ENCODE measurements at regions not wholly inside any gene's neighbourhood (a gene's known extent, or its start where the extent isn't known, plus 50 kb on each side); places are given as distances from the start of the nearest gene placed in this dataset.

DNA sequence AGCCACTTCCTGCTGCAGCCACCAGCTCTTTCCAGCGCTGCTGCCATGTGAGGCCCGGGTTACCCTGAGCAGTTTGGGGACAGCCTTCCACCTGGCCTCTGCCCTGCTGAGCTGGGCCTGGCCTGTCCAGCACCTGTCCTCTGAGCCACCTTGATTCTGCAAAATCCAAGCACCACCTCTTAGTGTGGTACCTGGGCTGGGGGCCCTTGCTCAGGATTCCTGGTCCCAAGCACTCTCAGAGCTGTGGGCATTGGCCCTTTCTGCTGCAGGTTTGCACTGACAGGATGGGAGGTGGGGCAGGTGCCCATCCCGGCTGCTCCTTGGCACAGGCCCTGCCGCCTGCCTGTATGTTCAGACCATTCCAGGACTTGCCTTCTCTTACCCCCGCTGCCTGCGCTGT is 309.2 kb upstream of the IRX4 start:
- H3K27ac ChIP-seq (ENCODE audit: low read length) = no peak overlapping the region
- H3K27me3 ChIP-seq (ENCODE audit: low read depth, low read length) = no peaks in the 10 kb centered on the region
- no peak for TF ChIP-seq EZH2phosphoT487 (IDR thresholded peaks at IDR 0.05; ENCODE audit: low read depth)
- TF ChIP-seq, protein P1, sequence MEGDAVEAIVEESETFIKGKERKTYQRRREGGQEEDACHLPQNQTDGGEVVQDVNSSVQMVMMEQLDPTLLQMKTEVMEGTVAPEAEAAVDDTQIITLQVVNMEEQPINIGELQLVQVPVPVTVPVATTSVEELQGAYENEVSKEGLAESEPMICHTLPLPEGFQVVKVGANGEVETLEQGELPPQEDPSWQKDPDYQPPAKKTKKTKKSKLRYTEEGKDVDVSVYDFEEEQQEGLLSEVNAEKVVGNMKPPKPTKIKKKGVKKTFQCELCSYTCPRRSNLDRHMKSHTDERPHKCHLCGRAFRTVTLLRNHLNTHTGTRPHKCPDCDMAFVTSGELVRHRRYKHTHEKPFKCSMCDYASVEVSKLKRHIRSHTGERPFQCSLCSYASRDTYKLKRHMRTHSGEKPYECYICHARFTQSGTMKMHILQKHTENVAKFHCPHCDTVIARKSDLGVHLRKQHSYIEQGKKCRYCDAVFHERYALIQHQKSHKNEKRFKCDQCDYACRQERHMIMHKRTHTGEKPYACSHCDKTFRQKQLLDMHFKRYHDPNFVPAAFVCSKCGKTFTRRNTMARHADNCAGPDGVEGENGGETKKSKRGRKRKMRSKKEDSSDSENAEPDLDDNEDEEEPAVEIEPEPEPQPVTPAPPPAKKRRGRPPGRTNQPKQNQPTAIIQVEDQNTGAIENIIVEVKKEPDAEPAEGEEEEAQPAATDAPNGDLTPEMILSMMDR (IDR thresholded peaks at IDR 0.05; ENCODE audit: low read depth, low read length) = no peak
- no peak overlapping the region for H3K4me3 ChIP-seq (ENCODE audit: low read length)
- no peaks in the 10 kb centered on the region for H3K79me2 ChIP-seq (ENCODE audit: low read length)
- H3K9ac ChIP-seq (ENCODE audit: low read length) = no peak overlapping the region
- no peaks in the 10 kb centered on the region for H4K20me1 ChIP-seq (ENCODE audit: insufficient read depth, low read length)
- no peak overlapping the region for H2AFZ ChIP-seq (ENCODE audit: low read depth, low read length)
- no peaks in the 10 kb centered on the region for H3K4me1 ChIP-seq (ENCODE audit: low read length)
- no peaks in the 10 kb centered on the region for H3K9me3 ChIP-seq (ENCODE audit: insufficient read depth, low read length)
- H3K36me3 ChIP-seq (replicated peaks; ENCODE audit: low read depth, low read length) = no peaks in the 10 kb centered on the region
- no peak overlapping the region for H3K4me2 ChIP-seq (ENCODE audit: low read length)

GRCh38 chr5:2190549-2190948 is 307.8 kb upstream of the IRX4 start:
- TF ChIP-seq, protein P1 (IDR thresholded peaks at IDR 0.05; ENCODE audit: low read depth, low read length) = no peak
- TF ChIP-seq EZH2phosphoT487 (IDR thresholded peaks at IDR 0.05; ENCODE audit: low read depth) = no peak

DNA sequence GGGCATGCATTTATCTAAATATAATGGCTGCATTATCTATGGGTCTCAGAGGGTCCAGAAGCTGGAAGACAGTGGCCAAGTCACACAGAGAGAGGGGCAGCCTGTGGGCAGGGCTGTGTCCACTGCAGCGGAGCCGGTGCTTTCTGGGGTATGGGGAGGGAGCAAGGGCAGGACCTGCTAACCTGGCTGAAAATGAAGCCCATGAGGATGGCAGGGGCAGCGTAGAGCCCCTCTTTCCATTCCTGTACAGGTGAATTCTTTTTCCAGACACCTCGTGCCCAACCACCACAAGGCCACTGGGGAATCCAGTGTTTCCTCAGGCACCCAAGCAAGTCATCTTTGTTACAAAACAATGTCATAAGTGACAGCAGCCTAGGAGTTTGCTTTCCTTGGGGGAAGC is 305.9 kb upstream of the IRX4 start:
- H4K20me1 ChIP-seq (ENCODE audit: insufficient read depth, low read length) = no peaks in the 10 kb centered on the region

More at GRCh38 chr5:2190549-2190948, 307.8 kb upstream of the IRX4 start:
- Histone ChIP-seq H3K4me2 (ENCODE audit: low read length) (no peak overlapping the region), H3K27ac (ENCODE audit: low read length) (no peak overlapping the region), H3K79me2 (ENCODE audit: low read length) (no peaks in the 10 kb centered on the region), H3K4me1 (ENCODE audit: low read length) (no peaks in the 10 kb centered on the region), H3K27me3 (ENCODE audit: low read depth, low read length) (no peaks in the 10 kb centered on the region), H3K4me3 (ENCODE audit: low read length) (no peak overlapping the region), H3K9me3 (ENCODE audit: insufficient read depth, low read length) (no peaks in the 10 kb centered on the region), H4K20me1 (ENCODE audit: insufficient read depth, low read length) (no peaks in the 10 kb centered on the region), H3K9ac (ENCODE audit: low read length) (no peak overlapping the region), H2AFZ (ENCODE audit: low read depth, low read length) (no peak overlapping the region), H3K36me3 (replicated peaks; ENCODE audit: low read depth, low read length) (no peaks in the 10 kb centered on the region)

GRCh38 chr5:2188137-2188536 is 305.4 kb upstream of the IRX4 start:
- H2AFZ ChIP-seq (ENCODE audit: low read depth, low read length) = no peak overlapping the region
- H3K4me1 ChIP-seq (ENCODE audit: low read length) = no peaks in the 10 kb centered on the region
- H3K4me3 ChIP-seq (ENCODE audit: low read length) = no peak overlapping the region
- TF ChIP-seq, protein P1 (IDR thresholded peaks at IDR 0.05; ENCODE audit: low read depth, low read length) = no peak
- TF ChIP-seq EZH2phosphoT487 (IDR thresholded peaks at IDR 0.05; ENCODE audit: low read depth) = no peak
- no peaks in the 10 kb centered on the region for H3K27me3 ChIP-seq (ENCODE audit: low read depth, low read length)
- H3K36me3 ChIP-seq (replicated peaks; ENCODE audit: low read depth, low read length) = no peaks in the 10 kb centered on the region
- H3K9me3 ChIP-seq (ENCODE audit: insufficient read depth, low read length) = no peaks in the 10 kb centered on the region
- H4K20me1 ChIP-seq (ENCODE audit: insufficient read depth, low read length) = no peaks in the 10 kb centered on the region
- no peaks in the 10 kb centered on the region for H3K79me2 ChIP-seq (ENCODE audit: low read length)
- H3K4me2 ChIP-seq (ENCODE audit: low read length) = no peak overlapping the region
- H3K9ac ChIP-seq (ENCODE audit: low read length) = no peak overlapping the region
- H3K27ac ChIP-seq (ENCODE audit: low read length) = no peak overlapping the region

More for the DNA sequence above, 305.9 kb upstream of the IRX4 start:
- Histone ChIP-seq H3K27ac (ENCODE audit: low read length) (no peak overlapping the region), H3K27me3 (ENCODE audit: low read depth, low read length) (no peaks in the 10 kb centered on the region), H3K4me1 (ENCODE audit: low read length) (no peaks in the 10 kb centered on the region), H3K36me3 (replicated peaks; ENCODE audit: low read depth, low read length) (no peaks in the 10 kb centered on the region), H3K4me2 (ENCODE audit: low read length) (no peak overlapping the region), H3K9me3 (ENCODE audit: insufficient read depth, low read length) (no peaks in the 10 kb centered on the region), H3K9ac (ENCODE audit: low read length) (no peak overlapping the region), H3K4me3 (ENCODE audit: low read length) (no peak overlapping the region), H2AFZ (ENCODE audit: low read depth, low read length) (no peak overlapping the region), H3K79me2 (ENCODE audit: low read length) (no peaks in the 10 kb centered on the region)
- TF ChIP-seq, protein P1 (IDR thresholded peaks at IDR 0.05; ENCODE audit: low read depth, low read length) = no peak
- no peak for TF ChIP-seq EZH2phosphoT487 (IDR thresholded peaks at IDR 0.05; ENCODE audit: low read depth)

Data from OCI-LY3 (cell line).